ENCODE measurements at regions not wholly inside any gene's neighbourhood (a gene's known extent, or its start where the extent isn't known, plus 50 kb on each side); places are given as distances from the start of the nearest gene placed in this dataset.

DNA sequence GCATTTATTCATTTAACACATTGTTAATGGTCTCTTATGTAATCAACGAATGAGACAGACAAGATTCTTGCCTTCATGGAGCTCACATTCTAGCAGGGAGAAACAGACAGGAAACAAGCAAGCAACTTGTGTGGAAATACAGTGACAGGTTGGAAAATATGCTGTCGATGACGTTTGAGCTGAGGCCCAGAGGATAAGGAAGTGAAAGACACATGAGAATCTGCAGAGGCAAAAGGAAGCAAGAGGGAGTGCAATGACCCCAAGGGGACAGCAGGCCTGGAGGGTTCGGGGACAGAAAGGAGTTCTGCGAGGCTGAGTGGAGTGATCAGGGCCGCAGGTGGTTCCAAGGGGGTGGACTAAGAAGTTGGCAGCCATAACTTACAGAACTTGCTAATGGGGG lies 60.6 kb upstream of the AKT3 start:
- no peak for DNase-seq

- no peak for DNase-seq
Measured at GRCh38 chr1:243903895-243904294, 53.9 kb upstream of the AKT3 start.

DNA sequence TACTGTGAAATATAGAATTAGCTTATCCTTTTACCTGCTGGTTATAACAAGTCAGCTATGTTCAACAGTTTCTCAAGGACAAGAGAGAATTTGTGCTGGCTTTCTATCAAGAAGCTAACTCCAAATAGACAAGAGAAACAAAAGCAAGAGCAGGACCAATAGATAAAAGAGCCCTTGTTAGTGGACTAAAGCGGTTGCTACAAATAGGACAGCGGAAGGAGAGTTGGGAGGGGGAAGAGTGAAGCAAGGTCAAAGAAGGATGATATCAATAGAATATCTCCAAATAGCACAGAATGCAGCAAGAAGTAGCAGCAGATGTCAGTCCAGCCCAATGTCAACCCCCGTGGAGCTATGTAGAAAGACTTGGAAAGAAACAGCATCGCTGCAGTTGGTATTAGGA lies 53.0 kb upstream of the AKT3 start:
- no peak for DNase-seq

- DNase-seq: no peak
Measured at GRCh38 chr1:243902100-243902499, 52.1 kb upstream of the AKT3 start.

Measured in stimulated activated CD4-positive, alpha-beta T cell treated with anti-CD3 and anti-CD28 coated beads, Interleukin-15, amount 100 ng/mL, for 24 hours (primary cell).